SK-N-SH treated with all-trans-retinoic acid at 6 μM for 48 hours (cell line): ENCODE measurements at regions not wholly inside any gene's neighbourhood (a gene's known extent, or its start where the extent isn't known, plus 50 kb on each side); places are given as distances from the start of the nearest gene placed in this dataset.
A peak's percentile ranks its signal among the peaks of the same experiment; 100 is the strongest.
"Not testable (repeated sequence)": the region's sequence is repeated elsewhere in the genome, so short reads cannot be mapped to it uniquely, and the experiment has no call there.

Source experiments
- ATAC-seq: fragments of 200-7000 bp; cut with Tn5 transposase; 3 replicates; pipeline ENCODE4 v1.9.1; 2020; ENCODE audit warnings: mild to moderate bottlenecking, moderate library complexity
- ARNTL ChIP-seq: fragments of 450-650 bp; formaldehyde crosslinking; IDR thresholded peaks from 2 replicates; pipeline ENCODE4 v1.5.0; 2020; ENCODE audit warnings: low read depth, mild to moderate bottlenecking, moderate library complexity, borderline replicate concordance
- GLIS3 ChIP-seq: fragments of 250-450 bp; sonication (Bioruptor Pico); IDR thresholded peaks from 2 replicates; pipeline ENCODE4 v1.5.0; 2020; ENCODE audit warnings: mild to moderate bottlenecking, moderate library complexity
- ISL1 ChIP-seq: fragments of 250-450 bp; sonication (Bioruptor Pico); IDR thresholded peaks from 2 replicates; pipeline ENCODE4 v2.1.2; 2022; ENCODE audit warnings: mild to moderate bottlenecking, moderate library complexity
- PATZ1 ChIP-seq: fragments of 250-450 bp; sonication (Bioruptor Pico); IDR thresholded peaks from 2 replicates; pipeline ENCODE4 v1.8.0; 2020; ENCODE audit warnings: mild to moderate bottlenecking, moderate library complexity, borderline replicate concordance
- PPARA ChIP-seq: fragments of 250-450 bp; sonication (Bioruptor Pico); IDR thresholded peaks from 2 replicates; pipeline ENCODE4 v1.5.0; 2020; ENCODE audit warnings: mild to moderate bottlenecking, borderline replicate concordance
- RARB ChIP-seq: fragments of 250-450 bp; sonication (Bioruptor Pico); IDR thresholded peaks from 2 replicates; pipeline ENCODE4 v1.8.0; 2021; ENCODE audit warnings: mild to moderate bottlenecking, moderate library complexity
- SNAI2 ChIP-seq: fragments of 250-450 bp; sonication (Bioruptor Pico); IDR thresholded peaks from 2 replicates; pipeline ENCODE4 v1.5.0; 2020; ENCODE audit warnings: mild to moderate bottlenecking, moderate library complexity
- TCF4 ChIP-seq: fragments of 250-450 bp; sonication (Bioruptor Pico); IDR thresholded peaks from 2 replicates; pipeline ENCODE4 v1.8.0; 2021; ENCODE audit warnings: mild to moderate bottlenecking, moderate library complexity, borderline replicate concordance
- TOX ChIP-seq: fragments of 250-450 bp; sonication (Bioruptor Pico); IDR thresholded peaks from 2 replicates; pipeline ENCODE4 v1.8.0; 2021; ENCODE audit warnings: mild to moderate bottlenecking, moderate library complexity, borderline replicate concordance
- TSHZ2 ChIP-seq: fragments of 250-450 bp; sonication (Bioruptor Pico); IDR thresholded peaks from 2 replicates; pipeline ENCODE4 v1.5.0; 2020; ENCODE audit warnings: mild to moderate bottlenecking, moderate library complexity
- ZC3H10 ChIP-seq: fragments of 250-450 bp; sonication (Bioruptor Pico); IDR thresholded peaks from 2 replicates; pipeline ENCODE4 v1.5.1; 2021; ENCODE audit warnings: mild to moderate bottlenecking, moderate library complexity
- ZFP3 ChIP-seq: fragments of 250-450 bp; sonication (Bioruptor Pico); IDR thresholded peaks from 2 replicates; pipeline ENCODE4 v1.5.0; 2020; ENCODE audit warnings: mild to moderate bottlenecking, moderate library complexity
- ZFP30 ChIP-seq: fragments of 450-650 bp; formaldehyde crosslinking; IDR thresholded peaks from 2 replicates; pipeline ENCODE4 v1.5.0; 2022; ENCODE audit warnings: mild to moderate bottlenecking, moderate library complexity
- ZNF565 ChIP-seq: fragments of 450-650 bp; formaldehyde crosslinking; conservative IDR thresholded peaks from 2 replicates; pipeline ENCODE4 v1.5.0; 2020; ENCODE audit warnings: low read depth, mild to moderate bottlenecking, moderate library complexity
- ZNF70 ChIP-seq: fragments of 450-650 bp; formaldehyde crosslinking; IDR thresholded peaks from 2 replicates; pipeline ENCODE4 v1.5.0; 2020; ENCODE audit warnings: mild to moderate bottlenecking, moderate library complexity
- ZNF8 ChIP-seq: fragments of 450-650 bp; formaldehyde crosslinking; IDR thresholded peaks from 2 replicates; pipeline ENCODE4 v1.5.0; 2020; ENCODE audit warnings: mild to moderate bottlenecking, moderate library complexity
- TF ChIP-seq, protein P1 (sequence below): fragments of 250-450 bp; sonication (Bioruptor Pico); IDR thresholded peaks from 2 replicates; pipeline ENCODE4 v1.5.1; 2021; ENCODE audit warnings: mild to moderate bottlenecking, moderate library complexity
- TF ChIP-seq, protein P2 (sequence below): fragments of 250-450 bp; sonication (Bioruptor Pico); IDR thresholded peaks from 2 replicates; pipeline ENCODE4 v1.8.0; 2021; ENCODE audit warnings: low read depth, mild to moderate bottlenecking, moderate library complexity, borderline replicate concordance

DNA sequence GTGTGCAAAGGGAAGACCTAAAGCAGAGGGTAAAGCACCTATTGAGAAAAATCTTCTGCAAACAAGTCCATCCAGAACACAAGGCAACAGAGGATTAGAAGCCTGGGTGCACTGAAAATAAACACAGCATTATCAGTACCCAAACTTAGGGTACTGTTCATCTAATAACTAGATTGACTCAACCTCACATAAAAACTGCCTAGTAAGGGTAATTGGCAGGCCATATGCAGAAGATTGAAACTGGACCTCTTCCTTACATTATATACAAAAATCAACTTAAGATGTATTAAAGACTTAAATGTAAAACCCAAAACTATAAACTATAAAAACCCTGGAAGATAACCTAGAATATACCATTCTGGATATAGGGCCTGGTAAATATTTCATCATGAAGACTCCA is 91.2 kb upstream of the SIRPG start:
- no peak for TF ChIP-seq RARB (CRISPR knock-in tag)
- TF ChIP-seq ZNF565 (CRISPR knock-in tag) = no peak
- no peak for TF ChIP-seq ZNF8 (CRISPR knock-in tag)
- TF ChIP-seq, protein P1, sequence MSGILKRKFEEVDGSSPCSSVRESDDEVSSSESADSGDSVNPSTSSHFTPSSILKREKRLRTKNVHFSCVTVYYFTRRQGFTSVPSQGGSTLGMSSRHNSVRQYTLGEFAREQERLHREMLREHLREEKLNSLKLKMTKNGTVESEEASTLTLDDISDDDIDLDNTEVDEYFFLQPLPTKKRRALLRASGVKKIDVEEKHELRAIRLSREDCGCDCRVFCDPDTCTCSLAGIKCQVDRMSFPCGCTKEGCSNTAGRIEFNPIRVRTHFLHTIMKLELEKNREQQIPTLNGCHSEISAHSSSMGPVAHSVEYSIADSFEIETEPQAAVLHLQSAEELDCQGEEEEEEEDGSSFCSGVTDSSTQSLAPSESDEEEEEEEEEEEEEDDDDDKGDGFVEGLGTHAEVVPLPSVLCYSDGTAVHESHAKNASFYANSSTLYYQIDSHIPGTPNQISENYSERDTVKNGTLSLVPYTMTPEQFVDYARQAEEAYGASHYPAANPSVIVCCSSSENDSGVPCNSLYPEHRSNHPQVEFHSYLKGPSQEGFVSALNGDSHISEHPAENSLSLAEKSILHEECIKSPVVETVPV (CRISPR knock-in tag) = no peak
- no peak for TF ChIP-seq PATZ1 (CRISPR knock-in tag)
- TF ChIP-seq TOX (CRISPR knock-in tag) = no peak
- TF ChIP-seq ISL1 (CRISPR knock-in tag) = no peak
- TF ChIP-seq ZFP3 (CRISPR knock-in tag) = no peak
- no peak for TF ChIP-seq SNAI2 (CRISPR knock-in tag)
- no peak for TF ChIP-seq PPARA (CRISPR knock-in tag)
- TF ChIP-seq, protein P2, sequence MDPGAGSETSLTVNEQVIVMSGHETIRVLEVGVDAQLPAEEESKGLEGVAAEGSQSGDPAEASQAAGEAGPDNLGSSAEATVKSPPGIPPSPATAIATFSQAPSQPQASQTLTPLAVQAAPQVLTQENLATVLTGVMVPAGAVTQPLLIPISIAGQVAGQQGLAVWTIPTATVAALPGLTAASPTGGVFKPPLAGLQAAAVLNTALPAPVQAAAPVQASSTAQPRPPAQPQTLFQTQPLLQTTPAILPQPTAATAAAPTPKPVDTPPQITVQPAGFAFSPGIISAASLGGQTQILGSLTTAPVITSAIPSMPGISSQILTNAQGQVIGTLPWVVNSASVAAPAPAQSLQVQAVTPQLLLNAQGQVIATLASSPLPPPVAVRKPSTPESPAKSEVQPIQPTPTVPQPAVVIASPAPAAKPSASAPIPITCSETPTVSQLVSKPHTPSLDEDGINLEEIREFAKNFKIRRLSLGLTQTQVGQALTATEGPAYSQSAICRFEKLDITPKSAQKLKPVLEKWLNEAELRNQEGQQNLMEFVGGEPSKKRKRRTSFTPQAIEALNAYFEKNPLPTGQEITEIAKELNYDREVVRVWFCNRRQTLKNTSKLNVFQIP (CRISPR knock-in tag) = no peak

GRCh38 chr20:1747953-1748577 is 90.5 kb upstream of the SIRPG start:
- 0 out of 2 replicates have a peak, but pooled peaks have one; percentile 17 for TF ChIP-seq ISL1 (CRISPR knock-in tag)
- no peak for TF ChIP-seq ZFP3 (CRISPR knock-in tag)
- TF ChIP-seq TCF4 (CRISPR knock-in tag) = 0 out of 2 replicates have a peak, but pooled peaks have one; percentile 38
- TF ChIP-seq TOX (CRISPR knock-in tag) = no peak
- no peak for ATAC-seq

More for the DNA sequence above, 91.2 kb upstream of the SIRPG start:
- ATAC-seq = no peak

DNA sequence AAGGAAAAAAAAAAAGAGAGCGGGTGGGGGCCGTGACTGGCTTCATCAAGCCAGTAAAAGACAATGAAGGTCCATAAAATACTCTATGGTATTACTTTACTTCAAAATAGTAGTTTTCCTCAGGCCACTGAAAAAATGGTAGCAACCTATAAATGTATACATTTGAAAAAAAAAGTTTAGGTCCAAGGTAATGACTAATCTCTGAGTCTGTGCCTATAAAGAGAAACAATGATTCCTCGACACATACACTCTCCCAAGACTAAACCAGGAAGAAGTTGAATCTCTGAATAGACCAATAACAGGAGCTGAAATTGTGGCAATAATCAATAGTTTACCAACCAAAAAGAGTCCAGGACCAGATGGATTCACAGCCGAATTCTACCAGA is 84.5 kb upstream of the SIRPG start:
- ATAC-seq = not testable (repeated sequence)

GRCh38 chr20:1741309-1742048 is 83.9 kb upstream of the SIRPG start:
- TF ChIP-seq PATZ1 (CRISPR knock-in tag) (no peak), ISL1 (CRISPR knock-in tag) (no peak), ZFP30 (CRISPR knock-in tag) (no peak), ARNTL (CRISPR knock-in tag) (no peak), TCF4 (CRISPR knock-in tag) (no peak), GLIS3 (CRISPR knock-in tag) (no peak), ZC3H10 (no peak), TSHZ2 (CRISPR knock-in tag) (no peak), ZNF70 (CRISPR knock-in tag) (no peak), ZFP3 (CRISPR knock-in tag) (no peak)
- TF ChIP-seq, protein P2 (CRISPR knock-in tag) = no peak
- no peak for ATAC-seq
